ENCODE measurements at regions not wholly inside any gene's neighbourhood (a gene's known extent, or its start where the extent isn't known, plus 50 kb on each side); places are given as distances from the start of the nearest gene placed in this dataset.

DNA sequence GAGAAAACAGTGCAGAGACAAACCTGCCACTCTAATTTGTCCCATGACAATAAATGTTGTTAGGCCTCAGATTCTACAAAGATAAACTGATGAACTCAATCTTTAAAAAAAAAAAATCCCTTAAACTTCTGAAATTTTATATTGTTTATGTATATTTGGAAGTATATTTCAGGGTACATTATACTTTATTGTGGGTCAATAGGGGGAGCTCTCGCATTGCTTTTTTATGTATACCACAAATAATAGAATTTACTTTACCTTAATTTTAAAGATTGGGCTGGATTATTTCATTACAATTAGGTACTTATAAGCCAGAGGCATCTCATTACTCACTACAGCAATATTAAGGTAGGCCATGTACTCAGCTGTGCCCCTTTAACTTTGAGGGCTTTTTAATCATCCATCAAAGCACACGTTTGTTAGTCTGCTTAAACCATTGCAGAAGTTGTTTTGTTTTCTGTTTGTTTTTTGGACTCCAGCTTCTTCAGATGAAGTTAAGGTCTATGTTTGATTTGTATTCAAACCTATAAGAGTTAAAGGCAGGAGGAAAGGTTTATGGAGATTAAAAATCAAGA lies 56.3 kb upstream of the EYA4 start:
- no peak for DNase-seq (ENCODE audit: low spot score)

DNA sequence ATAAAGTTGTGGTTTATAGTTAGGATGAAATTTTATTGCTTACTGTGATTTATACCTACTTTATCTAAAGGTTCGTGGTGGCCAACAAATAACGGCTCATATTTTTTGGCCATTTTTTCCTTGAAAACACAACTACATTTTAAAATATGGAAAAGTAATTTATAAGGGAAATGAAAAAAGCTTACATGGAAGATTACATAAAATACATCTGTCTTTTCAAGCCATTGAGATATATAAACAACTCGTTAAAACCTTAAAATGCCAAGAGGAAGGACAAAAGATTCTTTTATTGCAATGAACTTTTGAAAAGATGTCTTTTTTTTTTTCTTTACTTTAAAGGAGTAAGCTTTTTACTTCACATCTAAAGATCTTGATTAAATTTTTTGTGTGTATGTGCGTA lies 55.4 kb upstream of the EYA4 start:
- no peak for DNase-seq (ENCODE audit: low spot score)

DNA sequence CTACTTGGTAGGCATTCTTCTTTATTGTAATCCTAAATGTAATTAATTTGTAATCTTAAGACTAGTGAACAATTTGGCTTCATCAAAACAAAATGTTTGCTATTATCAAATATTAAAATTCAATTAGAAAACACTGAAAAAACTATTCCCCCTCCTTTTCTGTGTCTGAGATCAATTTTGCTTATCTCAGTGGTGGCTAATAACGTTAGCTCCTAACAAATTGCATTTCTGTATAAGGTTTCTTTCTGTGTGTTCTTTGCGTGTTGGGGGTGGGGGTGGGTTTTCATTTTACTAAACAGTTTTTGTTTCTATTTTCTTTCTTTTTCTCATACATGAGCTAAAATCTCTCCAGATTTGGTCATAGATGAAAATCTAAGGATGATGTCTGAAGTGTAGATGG lies 54.0 kb upstream of the EYA4 start:
- no peak for DNase-seq (ENCODE audit: low spot score)

DNA sequence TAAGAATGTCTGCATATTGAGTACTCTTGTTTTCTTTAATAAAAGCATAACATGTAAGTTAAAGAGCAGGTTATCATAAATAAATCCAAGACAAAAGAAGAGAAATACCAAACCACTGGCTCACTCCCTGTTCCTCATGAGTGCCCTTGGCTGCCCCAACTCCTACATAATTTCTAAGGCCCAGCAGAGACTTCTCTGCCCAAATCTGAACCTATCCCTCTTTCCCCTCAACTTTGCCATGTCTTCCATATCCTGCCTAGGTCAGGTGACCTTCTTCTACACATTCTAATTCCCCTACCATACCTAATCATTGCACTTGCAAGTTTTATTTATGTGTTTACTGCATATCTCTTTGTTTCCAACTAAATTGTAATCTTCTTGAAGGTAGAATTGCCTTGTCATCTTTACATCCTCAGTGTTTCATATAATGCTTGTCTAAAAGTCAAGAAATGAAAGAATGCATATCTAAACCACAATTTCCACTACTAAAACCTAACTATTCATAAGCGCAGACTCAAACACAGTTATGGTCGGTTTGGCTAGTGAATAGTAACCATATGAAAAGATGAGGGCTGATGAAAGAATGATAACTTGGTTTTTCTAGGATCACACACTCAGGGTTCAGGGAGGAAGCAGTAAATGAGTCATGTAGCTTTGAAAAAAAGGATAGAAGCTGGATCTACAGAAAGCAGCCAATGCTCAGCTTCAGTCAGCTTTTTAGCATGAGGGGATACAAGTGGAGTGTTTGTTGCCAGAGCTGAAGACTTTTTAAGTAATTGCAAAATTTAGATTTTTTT lies 53.3 kb upstream of the EYA4 start:
- DNase-seq (ENCODE audit: low spot score): no peak

DNA sequence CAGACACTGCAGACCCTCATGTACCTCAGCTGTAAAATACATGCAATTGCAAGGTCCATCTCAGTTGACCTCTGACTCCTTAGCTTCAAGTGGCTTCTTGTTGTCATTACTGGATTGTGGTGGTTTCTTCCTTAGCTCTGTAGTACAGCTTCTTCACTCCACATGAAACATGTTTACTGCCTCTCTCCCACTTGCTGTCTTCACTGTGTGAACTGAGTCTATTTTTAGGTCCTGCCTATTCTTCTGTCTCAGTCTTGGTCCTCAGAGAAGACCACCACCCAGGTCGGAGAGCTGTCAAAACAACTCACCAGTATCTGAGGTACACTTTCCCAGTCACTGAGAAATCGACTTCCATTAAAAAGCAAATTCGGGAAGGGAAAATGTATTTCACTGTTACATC lies 50.2 kb upstream of the EYA4 start:
- no peak for DNase-seq (ENCODE audit: low spot score)

DNA sequence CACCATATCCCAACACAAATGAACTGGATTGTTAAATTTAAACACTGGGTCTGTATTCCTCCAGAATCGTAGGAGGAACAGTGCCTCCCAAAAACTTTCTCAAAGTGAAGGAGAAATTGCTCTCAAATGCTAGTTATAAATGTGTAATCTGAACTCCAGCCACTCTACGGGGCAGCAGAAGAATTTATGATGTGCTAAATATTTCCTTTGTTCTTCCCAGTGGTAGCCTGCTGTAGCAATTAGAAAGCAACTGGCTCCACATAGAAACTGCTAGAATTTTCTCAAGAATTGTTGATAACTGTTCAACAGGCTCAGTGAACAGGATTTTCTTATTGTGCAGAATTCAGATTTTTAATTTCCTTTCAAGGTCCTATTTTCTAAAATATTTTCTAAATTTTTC lies 49.8 kb upstream of the EYA4 start:
- no peak for DNase-seq (ENCODE audit: low spot score)

All from HuH-7.5 (cell line).